IPS-NIHi7 (cell line): ENCODE measurements at regions not wholly inside any gene's neighbourhood (a gene's known extent, or its start where the extent isn't known, plus 50 kb on each side); places are given as distances from the start of the nearest gene placed in this dataset.

ENCODE experiments used
- DNase-seq: peaks from one replicate; pipeline ENCODE4 v3.0.0; 2012; ENCODE audit warnings: mixed read lengths; ENCODE audit errors: extremely low spot score

GRCh38 chr1:234936612-234937389 lies 191.8 kb downstream of the TOMM20 start:
- no peak for DNase-seq

- DNase-seq: no peak
Observed at GRCh38 chr1:234934611-234935033, 194.0 kb downstream of the TOMM20 start.

GRCh38 chr1:234933475-234933874 lies 195.2 kb downstream of the TOMM20 start:
- DNase-seq: no peak

- DNase-seq: no peak
Observed at GRCh38 chr1:234932511-234933430, 195.9 kb downstream of the TOMM20 start.

GRCh38 chr1:234932106-234932505 lies 196.5 kb downstream of the TOMM20 start:
- DNase-seq: no peak

GRCh38 chr1:234931404-234931973 lies 197.1 kb downstream of the TOMM20 start:
- DNase-seq: no peak

- no peak for DNase-seq
Observed at GRCh38 chr1:234929369-234929768, 199.3 kb downstream of the TOMM20 start.

- no peak for DNase-seq
Observed at GRCh38 chr1:234928642-234929041, 200.0 kb downstream of the TOMM20 start.

GRCh38 chr1:234927971-234928640 lies 200.5 kb downstream of the TOMM20 start:
- DNase-seq: no peak

GRCh38 chr1:234927312-234927970 lies 201.2 kb downstream of the TOMM20 start:
- DNase-seq: no peak

GRCh38 chr1:234926559-234927311 lies 201.9 kb downstream of the TOMM20 start:
- DNase-seq: no peak

- no peak for DNase-seq
Observed at GRCh38 chr1:234926264-234926558, 202.4 kb downstream of the TOMM20 start.

GRCh38 chr1:234925440-234926263 lies 203.0 kb downstream of the TOMM20 start:
- peak; percentile 45 for DNase-seq

- no peak for DNase-seq
Observed at GRCh38 chr1:234924450-234925355, 203.9 kb downstream of the TOMM20 start.

GRCh38 chr1:234923626-234924025 lies 205.0 kb downstream of the TOMM20 start:
- DNase-seq: no peak

GRCh38 chr1:234922987-234923386 lies 205.7 kb downstream of the TOMM20 start:
- no peak for DNase-seq

GRCh38 chr1:234921266-234922062 lies 207.2 kb downstream of the TOMM20 start:
- DNase-seq: no peak

GRCh38 chr1:234920843-234921140 lies 207.8 kb downstream of the TOMM20 start:
- no peak for DNase-seq
